HG02852 (cell line): ENCODE measurements at regions not wholly inside any gene's neighbourhood (a gene's known extent, or its start where the extent isn't known, plus 50 kb on each side); places are given as distances from the start of the nearest gene placed in this dataset.

Experiments
- ATAC-seq: cut with Tn5 transposase; IDR thresholded peaks from one replicate; pipeline ENCODE4 v1.9.1; 2021; ENCODE audit warnings: mild to moderate bottlenecking, moderate library complexity; ENCODE audit not compliant: unreplicated experiment

DNA sequence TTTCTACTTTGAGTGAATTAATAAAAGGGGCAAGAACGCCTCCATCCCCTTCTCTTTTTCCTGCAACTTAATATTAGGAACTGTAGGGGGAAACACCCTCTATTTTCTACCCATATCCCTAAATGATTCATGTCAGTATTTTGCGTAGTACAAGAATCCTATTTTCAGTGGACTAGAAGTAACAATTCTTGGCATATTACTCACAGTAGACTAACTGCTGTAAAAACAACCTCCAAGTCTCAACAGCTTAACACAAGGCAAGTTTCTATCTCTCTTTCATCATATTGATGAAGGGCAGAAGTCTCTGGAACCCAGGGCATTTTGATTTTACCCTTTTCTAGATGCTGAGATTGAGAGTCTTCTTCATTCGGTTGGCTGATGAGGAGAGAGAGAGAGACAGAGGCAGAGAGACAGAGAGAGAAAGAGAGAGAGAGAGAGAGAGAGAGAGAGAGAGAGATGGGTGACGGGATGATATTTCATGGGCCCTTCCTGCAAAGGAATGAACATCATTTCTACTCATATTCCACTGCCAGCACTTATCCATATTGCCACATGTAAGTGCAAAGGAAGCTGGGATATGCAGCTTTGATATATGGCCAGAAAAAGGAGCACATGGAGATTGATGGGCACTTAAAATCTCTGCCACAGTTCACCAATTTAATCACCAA is 481.6 kb downstream of the LPIN1 start:
- no peak for ATAC-seq

DNA sequence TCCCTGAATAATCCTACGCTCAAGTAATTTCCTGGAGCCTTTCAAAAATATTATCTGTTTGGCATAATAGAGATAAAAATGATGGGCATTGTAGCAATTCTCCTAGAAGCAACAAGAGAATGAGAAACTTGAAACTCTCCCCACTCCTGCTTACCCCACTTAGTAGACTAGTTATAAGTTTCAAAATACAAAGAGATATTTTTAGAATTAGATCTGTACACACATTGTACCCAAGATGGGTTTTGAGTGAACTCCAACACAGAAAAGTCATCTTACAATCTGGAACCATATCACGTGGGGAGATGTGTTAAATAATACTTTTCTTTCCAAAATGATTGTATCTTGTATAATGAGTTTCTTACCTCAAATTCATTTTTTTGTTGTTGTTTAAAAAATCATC is 484.9 kb downstream of the LPIN1 start:
- ATAC-seq: no peak

GRCh38 chr2:12232876-12233275 is 483.9 kb upstream of the TRIB2 start:
- no peak for ATAC-seq

DNA sequence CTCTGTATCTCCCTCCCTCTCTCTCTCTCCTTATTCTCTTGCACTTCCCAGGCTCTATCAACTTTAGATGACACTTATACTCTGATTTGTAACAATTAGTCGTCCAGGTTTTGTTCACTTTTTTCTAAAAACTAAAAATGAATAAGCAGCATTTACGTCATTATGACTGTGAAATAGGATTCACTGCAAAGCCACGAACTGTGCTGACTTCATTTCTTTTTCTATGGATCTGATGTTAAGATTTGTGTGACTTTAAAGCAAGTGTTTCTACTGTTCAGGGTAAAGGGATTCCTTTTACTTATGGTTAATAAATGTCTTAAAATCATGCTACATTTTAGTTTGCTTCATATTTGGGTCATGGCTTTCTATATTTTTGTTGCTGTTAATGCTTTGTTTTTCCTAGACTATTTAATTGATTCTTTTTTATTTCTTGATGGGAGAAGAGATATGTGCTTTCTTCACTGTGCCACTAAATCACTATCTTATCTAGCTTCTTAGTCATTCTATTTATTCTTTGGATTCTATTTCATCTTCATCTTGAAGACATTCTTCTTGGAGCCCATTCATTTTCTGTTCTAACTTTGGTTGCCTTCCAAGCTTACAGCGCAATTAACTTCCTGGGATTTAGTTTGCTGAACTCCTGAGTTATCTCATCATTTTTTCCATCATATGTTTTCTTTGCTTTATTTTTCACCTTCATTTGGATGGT is 480.4 kb upstream of the TRIB2 start:
- no peak for ATAC-seq

DNA sequence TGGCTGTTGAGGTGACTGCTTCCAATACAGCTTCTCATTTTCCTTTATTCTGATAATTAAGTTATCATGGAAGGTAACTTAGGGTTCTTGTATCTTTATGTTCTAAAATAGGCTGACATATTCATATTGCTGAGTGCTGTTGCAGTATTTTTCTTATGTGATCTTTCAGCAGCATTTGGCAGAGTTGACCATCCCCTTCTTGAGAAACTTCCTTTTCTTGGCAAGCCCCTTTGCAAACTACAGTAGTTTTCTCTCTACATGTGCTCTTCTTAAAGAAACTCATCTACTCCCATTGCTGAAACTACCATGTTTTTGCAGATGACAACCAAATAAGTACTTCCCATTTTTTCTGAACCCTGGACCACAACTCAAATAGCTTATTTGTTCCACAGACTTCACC is 476.5 kb upstream of the TRIB2 start:
- ATAC-seq: no peak

- no peak for ATAC-seq
Observed at GRCh38 chr2:12243381-12243780, 473.4 kb upstream of the TRIB2 start.

GRCh38 chr2:12244070-12244469 is 472.7 kb upstream of the TRIB2 start:
- no peak for ATAC-seq

- no peak for ATAC-seq
Observed at GRCh38 chr2:12251121-12251520, 465.6 kb upstream of the TRIB2 start.

DNA sequence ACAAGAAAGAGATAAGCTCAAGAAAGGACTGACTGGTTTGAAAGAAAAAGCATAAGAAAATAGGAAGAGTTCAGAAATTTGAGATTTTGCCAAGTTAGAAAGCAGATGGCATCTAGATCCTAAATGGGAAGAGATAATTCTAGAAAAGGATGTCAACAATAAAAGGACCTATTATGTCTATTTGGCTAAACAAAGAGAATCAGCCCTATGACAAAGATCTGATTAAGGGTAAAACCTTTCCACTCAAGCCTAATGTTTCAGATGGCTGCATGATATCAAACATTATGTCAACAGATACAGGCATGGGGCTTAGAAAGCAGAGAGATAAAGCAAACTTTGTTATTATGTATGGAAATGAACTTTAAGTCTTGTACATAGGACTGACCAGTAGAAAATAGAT is 465.0 kb upstream of the TRIB2 start:
- ATAC-seq: no peak

- ATAC-seq: no peak
Observed at GRCh38 chr2:12253167-12253778, 463.5 kb upstream of the TRIB2 start.

DNA sequence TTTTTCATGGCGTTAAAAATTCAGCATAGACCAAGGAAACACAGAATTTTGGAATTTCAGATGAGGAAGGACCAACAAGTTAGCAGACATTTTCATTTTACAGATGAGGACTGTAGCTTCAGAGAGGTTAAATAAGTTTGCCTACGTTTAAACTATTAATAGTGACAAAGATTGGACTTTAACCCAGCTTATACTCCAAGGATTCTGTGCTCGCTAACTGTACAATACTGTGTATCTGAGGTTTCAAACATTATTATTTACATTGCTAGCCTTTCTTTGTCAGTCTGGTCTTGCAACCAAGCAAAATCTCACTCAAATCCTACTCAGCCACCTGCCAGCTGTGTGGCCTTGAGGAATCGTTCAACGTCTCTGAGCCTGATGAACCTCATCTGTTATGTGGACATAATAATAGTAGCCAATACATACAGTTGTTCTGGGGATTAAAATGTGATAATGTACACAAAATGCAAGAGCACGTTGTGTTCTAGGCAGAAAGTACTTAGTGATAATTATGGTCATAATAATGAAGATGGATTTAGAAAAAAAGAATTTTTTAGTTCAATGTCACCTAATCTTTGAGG is 462.4 kb upstream of the TRIB2 start:
- ATAC-seq: no peak

DNA sequence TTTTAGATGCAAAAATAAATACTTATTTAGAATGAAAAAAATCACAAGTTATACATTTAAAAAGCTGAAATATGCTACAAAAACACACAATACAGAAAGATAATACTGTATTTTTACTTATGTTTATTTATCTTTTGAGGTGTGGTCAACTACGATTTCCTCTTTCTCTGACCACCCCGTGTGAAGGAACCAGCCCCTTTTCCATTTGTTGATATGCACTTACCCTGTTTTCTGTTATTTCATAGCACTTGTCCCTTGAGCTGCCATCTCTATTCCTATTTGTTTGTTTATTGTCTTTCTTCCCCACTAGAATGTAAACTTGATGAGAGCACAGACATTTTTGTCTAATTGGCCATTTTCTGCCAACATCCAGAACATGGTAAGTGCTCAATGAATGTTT is 460.5 kb upstream of the TRIB2 start:
- ATAC-seq: no peak

DNA sequence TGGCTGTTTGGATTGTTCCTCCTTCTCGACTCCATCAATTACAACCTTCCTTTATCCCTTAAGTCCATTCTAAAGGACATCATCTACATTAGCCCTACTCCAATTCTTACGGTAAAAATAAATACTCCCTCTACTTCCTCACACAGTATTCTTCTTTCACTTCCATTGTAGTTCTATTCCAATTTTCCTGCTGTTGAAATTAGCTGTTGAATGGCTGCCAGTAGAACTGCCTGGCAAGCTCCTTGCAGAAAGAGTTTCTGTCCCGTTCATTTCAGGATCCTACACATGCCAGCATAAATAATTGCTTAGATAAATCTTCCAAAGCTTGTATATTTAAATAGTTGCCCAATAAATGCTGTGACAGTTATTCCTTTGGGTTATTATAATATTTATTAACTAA is 459.3 kb upstream of the TRIB2 start:
- no peak for ATAC-seq

DNA sequence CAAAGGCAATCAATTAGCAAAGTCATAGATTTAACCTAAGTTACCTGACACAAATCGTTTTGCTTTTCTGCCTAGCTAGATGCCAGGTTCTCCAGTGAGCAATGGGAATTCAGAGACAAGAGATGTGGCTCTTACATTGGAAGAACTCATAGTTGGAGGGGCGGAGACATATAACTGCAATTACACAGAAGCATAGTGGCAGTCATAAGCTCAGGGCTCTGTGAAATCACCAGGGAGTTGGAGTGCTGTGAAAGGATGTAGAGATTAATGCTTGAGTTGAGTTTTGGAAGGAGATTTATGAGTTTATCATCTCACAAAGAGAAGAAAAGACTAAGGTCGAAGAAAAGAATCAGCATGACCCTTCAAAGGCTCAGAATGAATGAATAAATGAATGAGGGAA is 457.2 kb upstream of the TRIB2 start:
- no peak for ATAC-seq

DNA sequence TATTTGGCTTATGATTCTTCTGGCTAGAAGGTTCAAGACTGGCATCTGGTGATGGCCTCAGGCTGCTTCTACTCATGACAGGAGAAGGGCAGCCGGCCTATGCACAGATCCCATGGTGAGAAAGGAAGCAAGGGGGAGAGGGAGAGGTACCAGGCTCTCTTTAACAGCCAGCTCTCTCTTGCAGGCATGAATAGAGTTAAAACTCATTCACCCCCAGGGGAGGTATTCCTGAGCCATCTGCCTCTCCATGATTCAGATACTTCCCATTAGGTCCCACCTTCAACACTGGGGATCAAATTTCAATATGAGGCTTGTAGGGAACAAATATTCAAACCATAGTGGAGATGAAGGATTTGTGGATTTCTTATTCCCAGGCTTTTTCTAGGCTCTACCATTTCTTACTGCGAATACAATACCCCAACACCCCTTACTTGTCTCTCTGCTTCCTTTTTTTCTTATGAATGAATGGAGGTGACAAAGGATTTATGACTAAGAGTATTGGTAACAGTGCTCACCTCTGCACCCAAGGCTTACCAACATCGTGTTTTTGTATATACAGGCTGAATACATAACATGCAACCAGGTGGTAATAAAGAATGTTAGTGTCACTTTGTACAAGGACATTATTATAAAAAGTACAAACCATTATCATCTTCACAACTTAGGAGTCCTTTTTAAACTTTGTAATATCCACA is 454.6 kb upstream of the TRIB2 start:
- no peak for ATAC-seq

DNA sequence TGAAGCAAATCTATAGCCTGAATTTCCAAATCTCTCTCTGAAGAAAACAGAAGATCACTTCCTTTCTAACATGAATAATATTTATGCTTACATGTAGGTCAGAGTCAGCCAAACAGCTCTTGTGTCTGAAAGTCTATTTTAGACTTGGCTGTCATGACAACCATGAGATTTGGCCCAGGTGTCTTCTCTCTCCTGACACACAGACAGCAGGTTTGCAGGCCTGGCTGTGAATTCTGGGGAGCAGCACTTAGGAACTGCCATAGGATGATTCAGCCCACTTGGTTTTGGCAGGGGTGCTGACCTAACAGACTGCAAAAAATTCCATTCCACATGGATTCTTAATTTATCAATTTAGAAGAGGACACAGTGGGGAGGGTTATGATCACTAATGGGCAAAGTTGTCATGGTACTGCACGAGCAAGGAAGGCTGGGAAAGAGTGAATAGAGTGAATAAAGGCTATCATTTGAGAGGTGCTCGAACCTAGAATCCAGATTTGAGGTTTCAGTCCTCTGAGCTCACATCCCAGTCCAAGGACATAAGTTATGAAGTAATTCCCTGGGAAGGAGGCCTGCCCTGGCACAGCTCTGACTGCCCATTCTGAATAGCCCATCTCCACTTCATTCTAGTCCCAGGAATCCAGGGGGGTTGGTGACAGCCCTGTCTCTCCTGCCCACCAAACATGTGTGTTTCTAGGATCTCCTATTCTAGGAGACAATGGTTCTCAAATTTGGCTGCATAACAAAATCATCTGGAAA is 453.9 kb upstream of the TRIB2 start:
- peak; percentile 68 for ATAC-seq

DNA sequence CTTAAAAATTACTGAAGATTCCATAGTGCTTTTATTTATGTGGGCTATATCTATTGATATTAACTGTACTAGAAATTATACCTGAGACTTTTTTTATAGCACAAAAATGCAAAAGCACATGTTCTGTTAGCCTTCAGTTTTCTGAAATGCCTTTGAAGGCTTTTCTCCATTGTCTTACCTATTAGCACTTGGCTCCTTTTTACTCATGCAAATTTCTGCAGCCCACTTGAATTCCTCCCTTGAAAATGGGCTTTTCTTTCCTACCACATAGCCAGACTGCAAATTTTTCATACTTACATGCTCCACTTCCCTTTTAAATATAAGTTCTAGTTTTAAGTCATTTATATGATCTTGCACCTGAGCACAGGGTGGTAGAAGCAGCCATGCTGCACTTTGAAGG is 453.0 kb upstream of the TRIB2 start:
- no peak for ATAC-seq

DNA sequence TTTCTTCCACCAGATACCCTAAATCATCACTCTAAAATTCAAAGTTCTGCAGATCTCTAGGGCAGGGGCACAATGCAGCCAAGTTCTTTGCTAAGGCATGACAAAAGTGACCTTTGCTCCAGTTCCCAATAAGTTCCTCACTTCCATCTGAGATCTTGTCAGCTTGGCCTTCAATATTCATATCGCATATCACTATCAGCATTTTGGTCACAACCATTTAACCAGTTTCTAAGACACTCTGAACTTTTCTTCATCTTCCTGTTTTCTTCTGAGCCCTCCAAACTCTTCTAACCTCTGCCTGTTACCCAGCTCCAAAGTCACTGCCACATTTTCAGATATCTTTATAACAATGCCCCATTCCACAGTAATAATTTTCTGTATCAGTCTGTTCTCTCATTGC is 452.6 kb upstream of the TRIB2 start:
- no peak for ATAC-seq

DNA sequence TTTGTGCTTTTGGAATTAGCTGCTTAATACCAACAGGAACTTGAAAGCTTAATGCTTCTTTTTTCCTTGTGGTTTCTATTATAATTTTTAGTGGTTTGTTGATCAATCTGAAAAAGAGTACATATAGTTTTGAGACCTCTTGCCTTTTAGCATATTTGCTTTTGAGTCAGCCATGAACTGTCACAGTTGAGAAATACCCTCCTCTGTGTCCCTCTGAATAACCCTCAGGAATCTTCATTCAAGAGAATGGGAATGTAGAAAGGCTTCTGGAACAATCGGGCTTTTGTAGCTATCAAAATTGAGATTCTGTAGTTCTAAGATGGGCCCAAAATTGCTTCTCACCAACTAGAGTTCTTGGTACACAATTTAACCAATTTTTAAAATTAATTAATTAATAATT is 451.1 kb upstream of the TRIB2 start:
- no peak for ATAC-seq

GRCh38 chr2:12267042-12267441 is 449.7 kb upstream of the TRIB2 start:
- no peak for ATAC-seq
